Glomerular visceral epithelial cell (primary cell): ENCODE measurements at regions not wholly inside any gene's neighbourhood (a gene's known extent, or its start where the extent isn't known, plus 50 kb on each side); places are given as distances from the start of the nearest gene placed in this dataset.
"Not testable (repeated sequence)": the region's sequence is repeated elsewhere in the genome, so short reads cannot be mapped to it uniquely, and the experiment has no call there.

ENCODE experiments used
- DNase-seq: peaks from one replicate; pipeline ENCODE4 v3.0.0-alpha.2; 2016; ENCODE audit errors: extremely low spot score

GRCh38 chr5:27832886-27833285, 794.5 kb upstream of the CDH9 start:
- no peak for DNase-seq

GRCh38 chr5:27830546-27830945, 792.2 kb upstream of the CDH9 start:
- DNase-seq: peak; percentile 29

DNA sequence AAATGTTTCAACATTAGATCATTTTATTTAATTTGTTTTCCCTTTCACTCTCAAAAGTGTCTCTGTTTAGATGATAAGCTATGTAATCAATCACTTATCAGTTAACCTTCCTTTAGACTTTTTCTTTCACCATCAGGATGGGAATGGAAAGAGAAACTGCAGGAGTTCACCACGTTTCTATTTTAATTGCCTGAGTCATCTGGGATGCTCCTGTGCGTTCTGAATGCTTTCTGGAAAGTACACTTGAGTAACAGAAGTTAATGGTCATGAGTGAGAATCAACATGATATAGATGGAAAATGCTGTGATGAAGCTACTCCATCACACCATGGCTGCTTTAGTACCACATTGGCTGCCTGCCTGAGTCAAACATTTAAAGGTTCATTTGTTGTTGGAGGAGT, 783.3 kb upstream of the CDH9 start:
- DNase-seq: peak; percentile 17

GRCh38 chr5:27818888-27819287, 780.5 kb upstream of the CDH9 start:
- no peak for DNase-seq

DNA sequence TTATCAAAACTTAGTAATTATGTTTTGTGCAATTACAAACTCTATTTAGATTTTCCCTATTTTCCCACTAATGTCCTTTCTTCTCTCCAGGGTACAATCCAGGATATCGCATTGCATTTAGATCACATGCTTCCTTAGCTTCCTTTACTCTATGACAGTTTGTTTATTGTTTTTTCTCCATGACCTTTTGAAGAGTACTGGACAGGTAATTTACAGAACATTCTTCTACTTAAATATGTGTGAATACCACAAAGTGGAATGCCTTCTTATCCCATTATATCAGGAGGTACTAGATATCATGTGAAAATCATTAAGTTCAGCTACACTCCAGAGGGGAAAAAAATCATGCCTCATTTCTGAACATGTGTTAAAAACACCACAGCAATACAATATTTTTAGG, 776.6 kb upstream of the CDH9 start:
- no peak for DNase-seq

DNA sequence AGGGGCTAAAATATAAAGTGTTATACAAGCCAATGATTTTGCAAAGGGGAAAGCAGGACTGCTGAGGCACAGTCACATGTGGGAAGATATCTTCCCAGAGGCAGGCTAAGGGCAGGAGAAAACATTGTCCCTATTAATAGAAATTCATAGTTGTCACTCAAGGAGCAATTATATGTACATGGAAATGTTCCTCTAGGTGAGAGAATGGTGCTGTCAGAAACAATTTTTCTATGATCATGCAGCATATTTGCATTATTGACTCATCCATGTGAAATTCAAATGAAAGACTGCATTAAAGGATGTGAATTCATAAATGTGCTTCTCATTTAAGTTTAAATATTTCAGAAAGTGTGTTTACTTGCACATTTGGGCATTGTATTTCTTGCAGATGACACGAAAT, 775.9 kb upstream of the CDH9 start:
- DNase-seq: no peak

GRCh38 chr5:27810458-27810857, 772.1 kb upstream of the CDH9 start:
- no peak for DNase-seq

GRCh38 chr5:27797220-27797619, 758.8 kb upstream of the CDH9 start:
- DNase-seq: no peak

- no peak for DNase-seq
Measured at GRCh38 chr5:27788184-27788583, 749.8 kb upstream of the CDH9 start.

- no peak for DNase-seq
Measured at GRCh38 chr5:27784317-27784716, 745.9 kb upstream of the CDH9 start.

DNA sequence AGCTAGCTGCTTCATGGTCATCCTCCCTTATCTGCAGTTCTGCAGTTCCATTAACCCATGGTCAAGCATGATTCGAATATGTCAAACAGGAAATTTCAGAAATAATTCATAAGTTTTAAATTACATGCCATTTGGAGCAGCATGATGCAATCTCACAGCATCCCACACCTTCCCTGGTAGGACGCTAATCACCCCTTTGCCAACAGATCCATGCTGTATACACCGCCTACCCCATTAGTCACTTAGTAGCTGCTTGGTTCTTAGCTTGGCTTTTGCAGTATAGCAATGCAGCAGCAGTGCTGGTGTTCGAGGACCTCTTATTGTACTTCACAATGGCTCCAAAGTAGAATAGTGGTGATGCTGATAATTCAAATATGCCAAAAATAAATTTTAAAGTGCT, 739.7 kb upstream of the CDH9 start:
- DNase-seq: no peak

DNA sequence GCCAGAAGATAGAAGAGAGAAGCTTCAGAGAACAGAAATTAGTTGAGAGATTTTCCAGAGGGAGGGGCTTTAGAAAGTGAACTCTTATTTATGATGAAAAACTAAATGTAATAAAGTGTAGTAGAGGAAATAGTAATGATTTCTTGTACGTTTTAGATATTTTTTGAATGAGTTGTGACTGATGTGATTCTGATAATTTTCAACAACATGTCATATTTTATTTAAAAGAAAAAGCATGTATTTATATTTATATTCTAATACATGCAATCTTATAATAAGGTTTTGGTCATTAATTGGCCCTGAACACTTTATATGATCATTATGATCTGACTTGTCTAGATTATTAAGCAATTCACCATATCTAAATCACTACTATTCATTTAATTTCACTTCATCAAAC, 735.2 kb upstream of the CDH9 start:
- no peak for DNase-seq

DNA sequence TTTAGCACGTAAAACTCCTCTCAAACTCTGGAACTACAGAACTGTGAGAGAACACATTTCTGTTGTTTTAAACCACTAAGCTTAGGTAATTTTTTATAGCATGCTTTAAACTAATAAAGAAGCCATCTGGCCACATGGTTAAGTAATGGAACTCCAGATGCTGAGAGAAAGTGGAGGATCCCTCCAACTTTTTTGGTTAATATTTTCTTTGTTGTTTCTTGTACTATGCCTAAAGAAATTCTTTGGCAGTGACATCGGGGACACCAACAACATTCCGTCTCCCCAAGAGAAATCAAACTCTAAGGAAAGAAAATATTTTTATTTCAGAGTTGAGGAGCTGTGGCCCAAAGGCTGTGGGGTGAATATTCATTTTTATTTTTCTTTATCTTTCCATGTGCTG, 734.8 kb upstream of the CDH9 start:
- peak; percentile 9 for DNase-seq

GRCh38 chr5:27769748-27770402, 731.5 kb upstream of the CDH9 start:
- DNase-seq: no peak

- no peak for DNase-seq
Measured at GRCh38 chr5:27748847-27749246, 710.5 kb upstream of the CDH9 start.

DNA sequence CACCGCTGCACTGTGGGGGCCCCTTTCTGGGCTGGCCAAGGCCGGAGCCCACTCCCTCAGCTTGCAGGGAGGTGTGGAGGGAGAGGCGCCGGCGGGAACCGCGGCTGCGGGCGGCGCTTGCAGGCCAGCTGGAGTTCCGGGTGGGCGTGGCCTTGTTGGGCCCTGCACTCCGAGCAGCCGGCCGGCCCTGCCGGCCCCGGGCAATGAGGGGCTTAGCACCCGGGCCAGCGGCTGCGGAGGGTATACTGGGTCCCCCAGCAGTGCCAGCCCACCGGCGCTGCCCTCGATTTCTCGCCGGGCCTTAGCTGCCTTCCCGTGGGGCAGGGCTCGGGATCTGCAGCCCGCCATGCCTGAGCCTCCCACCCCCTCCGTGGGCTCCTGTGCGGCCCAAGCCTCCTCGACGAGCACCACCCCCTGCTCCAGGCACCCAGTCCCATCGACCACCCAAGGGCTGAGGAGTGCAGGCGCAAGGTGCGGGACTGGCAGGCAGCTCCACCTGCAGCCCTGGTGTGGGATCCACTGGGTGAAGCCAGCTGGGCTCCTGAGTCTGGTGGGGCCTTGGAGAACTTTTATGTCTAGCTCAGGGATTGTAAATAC, 705.1 kb upstream of the CDH9 start:
- DNase-seq: not testable (repeated sequence)

- no peak for DNase-seq
Measured at GRCh38 chr5:27742805-27743204, 704.4 kb upstream of the CDH9 start.

GRCh38 chr5:27734838-27735237, 696.5 kb upstream of the CDH9 start:
- no peak for DNase-seq

- DNase-seq: no peak
Measured at GRCh38 chr5:27733237-27733636, 694.9 kb upstream of the CDH9 start.

GRCh38 chr5:27727254-27727653, 688.9 kb upstream of the CDH9 start:
- DNase-seq: no peak

DNA sequence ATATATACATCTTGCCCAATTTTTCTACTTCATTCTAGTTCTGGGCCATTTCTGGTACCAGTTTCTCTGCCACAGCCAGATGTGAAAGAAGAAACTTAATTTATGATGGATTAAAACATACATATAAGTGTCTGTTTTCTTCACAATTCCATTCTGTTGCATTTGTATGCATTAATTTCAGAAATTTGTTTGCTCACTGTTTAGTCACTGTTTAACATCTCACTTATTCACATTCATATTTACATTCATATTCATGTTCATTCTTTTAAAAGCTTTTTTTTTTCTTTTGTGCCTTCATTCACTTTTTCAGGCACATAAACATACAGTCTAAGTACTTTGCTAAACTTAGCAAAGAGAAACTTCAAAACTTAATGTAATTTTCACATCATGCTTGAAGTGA, 684.0 kb upstream of the CDH9 start:
- no peak for DNase-seq

DNA sequence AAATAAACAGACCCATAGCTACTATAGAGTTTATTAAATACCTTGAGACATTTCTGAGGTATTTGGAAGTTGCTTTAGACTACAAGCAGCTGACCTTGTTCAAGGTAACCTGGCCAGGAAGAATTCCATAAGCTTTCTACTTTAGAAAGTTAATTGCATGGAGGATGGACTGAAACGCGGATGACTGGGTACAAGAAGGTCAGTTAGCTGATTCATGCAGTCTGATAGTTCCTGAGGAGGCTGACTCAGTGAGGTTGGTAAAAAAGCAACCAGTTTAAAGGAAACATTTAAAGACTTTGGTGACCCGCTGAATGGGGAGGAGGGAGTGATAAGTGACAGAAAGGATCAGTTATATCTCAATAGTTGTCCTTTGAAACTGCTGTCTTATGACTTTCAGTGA, 670.1 kb upstream of the CDH9 start:
- DNase-seq: peak; percentile 66

GRCh38 chr5:27706832-27707231, 668.4 kb upstream of the CDH9 start:
- peak; percentile 24 for DNase-seq

GRCh38 chr5:27705661-27706060, 667.3 kb upstream of the CDH9 start:
- no peak for DNase-seq
